NCI-H2227 (cell line): ENCODE measurements at regions not wholly inside any gene's neighbourhood (a gene's known extent, or its start where the extent isn't known, plus 50 kb on each side); places are given as distances from the start of the nearest gene placed in this dataset.

Source experiments
- DNase-seq: peaks from one replicate; lab custom pipeline; 2025; ENCODE audit not compliant: unreplicated experiment; lab: John Stamatoyannopoulos, UW

- DNase-seq = no peak
Measured at GRCh38 chr5:155827949-155828348, 499.0 kb upstream of the SGCD start.

- no peak for DNase-seq
Measured at GRCh38 chr5:155831491-155831890, 495.5 kb upstream of the SGCD start.

GRCh38 chr5:155833287-155833686 lies 493.7 kb upstream of the SGCD start:
- DNase-seq = no peak

GRCh38 chr5:155834271-155834975 lies 492.5 kb upstream of the SGCD start:
- DNase-seq = no peak

GRCh38 chr5:155836089-155836803 lies 490.7 kb upstream of the SGCD start:
- DNase-seq = no peak

- no peak for DNase-seq
Measured at GRCh38 chr5:155838394-155838793, 488.6 kb upstream of the SGCD start.

- DNase-seq = no peak
Measured at GRCh38 chr5:155839251-155840037, 487.5 kb upstream of the SGCD start.

GRCh38 chr5:155844542-155844941 lies 482.4 kb upstream of the SGCD start:
- no peak for DNase-seq

- DNase-seq = peak; percentile 18
Measured at GRCh38 chr5:155850370-155850769, 476.6 kb upstream of the SGCD start.

- no peak for DNase-seq
Measured at GRCh38 chr5:155866971-155867370, 460.0 kb upstream of the SGCD start.

- DNase-seq = no peak
Measured at GRCh38 chr5:155867522-155868088, 459.4 kb upstream of the SGCD start.

GRCh38 chr5:155870636-155871035 lies 456.3 kb upstream of the SGCD start:
- peak; percentile 69 for DNase-seq

- peak; percentile 3 for DNase-seq
Measured at GRCh38 chr5:155871623-155872022, 455.3 kb upstream of the SGCD start.

- DNase-seq = peak; percentile 11
Measured at GRCh38 chr5:155872629-155873220, 454.2 kb upstream of the SGCD start.

- peak; percentile 3 for DNase-seq
Measured at GRCh38 chr5:155878991-155879575, 447.9 kb upstream of the SGCD start.

GRCh38 chr5:155884041-155884440 lies 442.9 kb upstream of the SGCD start:
- DNase-seq = peak; percentile 72

GRCh38 chr5:155885199-155885598 lies 441.8 kb upstream of the SGCD start:
- no peak for DNase-seq

- no peak for DNase-seq
Measured at GRCh38 chr5:155886311-155887031, 440.5 kb upstream of the SGCD start.

- no peak for DNase-seq
Measured at GRCh38 chr5:155895484-155895883, 431.5 kb upstream of the SGCD start.

GRCh38 chr5:155897761-155898160 lies 429.2 kb upstream of the SGCD start:
- no peak for DNase-seq
